ENCODE measurements at regions not wholly inside any gene's neighbourhood (a gene's known extent, or its start where the extent isn't known, plus 50 kb on each side); places are given as distances from the start of the nearest gene placed in this dataset.

GRCh38 chr13:54912367-54912766, 1883.8 kb downstream of the OLFM4 start:
- intact Hi-C loops (cut with DNase I): no loop called here
- Histone ChIP-seq H3K4me1 (no peaks in the 10 kb centered on the region), H3K27ac (no peak overlapping the region), H3K4me3 (no peak overlapping the region), H3K27me3 (no peaks in the 10 kb centered on the region), H3K36me3 (no peaks in the 10 kb centered on the region), H3K9me3 (peaks cover 0 to 3% (median 0%) of the 10 kb centered on the region in 4 donors)
- DNase-seq: no peak
- 65 to 79% methylated on average over 3 of the region's 3 CpGs for WGBS, 2 donors
- TF ChIP-seq EP300 (IDR thresholded peaks at IDR 0.05): no peak
- TF ChIP-seq POLR2AphosphoS5 (IDR thresholded peaks at IDR 0.05): no peak
- TF ChIP-seq POLR2A (IDR thresholded peaks at IDR 0.05): no peak
- no peak for TF ChIP-seq CTCF (IDR thresholded peaks at IDR 0.05)

GRCh38 chr13:54913668-54914067, 1885.1 kb downstream of the OLFM4 start:
- TF ChIP-seq POLR2A (IDR thresholded peaks at IDR 0.05): no peak
- no peak for TF ChIP-seq CTCF (IDR thresholded peaks at IDR 0.05)
- no peak for TF ChIP-seq EP300 (IDR thresholded peaks at IDR 0.05)
- TF ChIP-seq POLR2AphosphoS5 (IDR thresholded peaks at IDR 0.05): no peak
- DNase-seq: no peak
- Histone ChIP-seq H3K4me1 (no peaks in the 10 kb centered on the region), H3K9me3 (peaks cover 0 to 3% (median 0%) of the 10 kb centered on the region in 4 donors), H3K36me3 (no peaks in the 10 kb centered on the region), H3K4me3 (no peak overlapping the region), H3K27ac (no peak overlapping the region), H3K27me3 (no peaks in the 10 kb centered on the region)
- WGBS, 2 donors: 78 to 83% methylated on average over 4 of the region's 4 CpGs
- intact Hi-C loops (cut with DNase I): no loop called here

GRCh38 chr13:54927538-54927937, 1898.9 kb downstream of the OLFM4 start:
- TF ChIP-seq POLR2AphosphoS5 (IDR thresholded peaks at IDR 0.05): no peak
- TF ChIP-seq EP300 (IDR thresholded peaks at IDR 0.05): no peak
- TF ChIP-seq POLR2A (IDR thresholded peaks at IDR 0.05): no peak
- TF ChIP-seq CTCF (IDR thresholded peaks at IDR 0.05): no peak
- H3K27me3 ChIP-seq: no peaks in the 10 kb centered on the region
- H3K27ac ChIP-seq: no peak overlapping the region
- no peaks in the 10 kb centered on the region for H3K36me3 ChIP-seq
- no peak for DNase-seq
- H3K4me3 ChIP-seq: no peak overlapping the region
- H3K4me1 ChIP-seq: no peaks in the 10 kb centered on the region
- H3K9me3 ChIP-seq: no peaks in the 10 kb centered on the region
- intact Hi-C loops (cut with DNase I): no loop called here

- TF ChIP-seq CTCF (IDR thresholded peaks at IDR 0.05): no peak
- no peak for TF ChIP-seq POLR2A (IDR thresholded peaks at IDR 0.05)
- no peak for TF ChIP-seq POLR2AphosphoS5 (IDR thresholded peaks at IDR 0.05)
- TF ChIP-seq EP300 (IDR thresholded peaks at IDR 0.05): no peak
- Histone ChIP-seq H3K27me3 (no peaks in the 10 kb centered on the region), H3K27ac (no peak overlapping the region), H3K4me1 (no peaks in the 10 kb centered on the region), H3K9me3 (no peaks in the 10 kb centered on the region), H3K36me3 (no peaks in the 10 kb centered on the region), H3K4me3 (no peak overlapping the region)
- WGBS, 2 donors: 88% methylated on average over 2 of the region's 2 CpGs
- no peak for DNase-seq
- intact Hi-C loops (cut with DNase I): no loop called here
Observed at GRCh38 chr13:54928071-54928470, 1899.5 kb downstream of the OLFM4 start.

- no peak overlapping the region for H3K27ac ChIP-seq
- H3K9me3 ChIP-seq: no peaks in the 10 kb centered on the region
- no peak for DNase-seq
- no peak overlapping the region for H3K4me3 ChIP-seq
- intact Hi-C loops (cut with DNase I): no loop called here
- H3K27me3 ChIP-seq: peaks cover 0 to 2% (median 0%) of the 10 kb centered on the region in 3 donors
- H3K4me1 ChIP-seq: no peaks in the 10 kb centered on the region
- WGBS, 2 donors: 45% methylated on average over 3 of the region's 3 CpGs
- no peaks in the 10 kb centered on the region for H3K36me3 ChIP-seq
- TF ChIP-seq CTCF (IDR thresholded peaks at IDR 0.05) (no peak), POLR2A (IDR thresholded peaks at IDR 0.05) (no peak), EP300 (IDR thresholded peaks at IDR 0.05) (no peak), POLR2AphosphoS5 (IDR thresholded peaks at IDR 0.05) (no peak)
Observed at GRCh38 chr13:54934121-54934520, 1905.5 kb downstream of the OLFM4 start.

All from sigmoid colon (tissue), 6 donors.